Breast epithelium (tissue), 4 donors: ENCODE measurements at regions not wholly inside any gene's neighbourhood (a gene's known extent, or its start where the extent isn't known, plus 50 kb on each side); places are given as distances from the start of the nearest gene placed in this dataset.

Experiments used
- DNase-seq, 2 donors: peaks; one replicate each; pipeline ENCODE4 v3.0.0-alpha.2; 2019; ENCODE audit warnings: low spot score in 2 of 2
- H3K27ac ChIP-seq, 2 donors: fragments of 200-600 bp; sonication (generic) in 1 of 2; one replicate each; pipeline ENCODE4 v1.5.1; 2016 to 2019; ENCODE audit warnings: mild to moderate bottlenecking in 1 of 2
- H3K27me3 ChIP-seq, 2 donors: fragments of 200-600 bp; sonication (generic) in 1 of 2; one replicate each; pipeline versions ENCODE4 v1.5.1 to v1.6.0; 2017 to 2019; ENCODE audit warnings: control low read depth in 1 of 2, mild to moderate bottlenecking in 1 of 2
- H3K36me3 ChIP-seq: fragments of 200-600 bp; one replicate; pipeline ENCODE4 v1.5.1; 2019
- H3K4me1 ChIP-seq, 2 donors: fragments of 200-600 bp; sonication (generic); one replicate each; pipeline ENCODE4 v1.5.1; 2016 to 2019; ENCODE audit warnings: control low read depth in 1 of 2
- H3K4me3 ChIP-seq, 3 donors: fragments of 200-600 bp; sonication (generic); 1 replicate in 2 of 3; 2 replicates in 1 of 3; pipeline ENCODE4 v1.5.1; 2016 to 2019; ENCODE audit warnings: mild to moderate bottlenecking in 3 of 3, moderate library complexity in 2 of 3
- H3K9me3 ChIP-seq, 2 donors: fragments of 200-600 bp; sonication (generic) in 1 of 2; one replicate each; pipeline ENCODE4 v1.5.1; 2016 to 2019; ENCODE audit warnings: control low read depth in 1 of 2
- CTCF ChIP-seq, 3 donors: fragments of 450-650 bp; IDR thresholded peaks; one replicate each; pipeline ENCODE4 v1.5.1; 2016 to 2017; ENCODE audit warnings: antibody characterized with exemption in 3 of 3, mild to moderate bottlenecking in 3 of 3, moderate library complexity in 3 of 3
- POLR2A ChIP-seq: fragments of 450-650 bp; IDR thresholded peaks from one replicate; pipeline ENCODE4 v1.6.1; 2016; ENCODE audit warnings: antibody characterized with exemption, mild to moderate bottlenecking, moderate library complexity
- POLR2AphosphoS5 ChIP-seq, 3 donors: sonication (generic); formaldehyde crosslinking; IDR thresholded peaks; one replicate each; pipeline ENCODE4 v1.6.1; 2017; ENCODE audit warnings: antibody characterized with exemption in 3 of 3
- intact Hi-C: fragments of 100-400 bp; cut with DNase I; formaldehyde crosslinking; loops from one replicate; pipeline ENCODE4 v1.15.1; 2023; ENCODE audit warnings: low total_unique reads

- Histone ChIP-seq H3K36me3 (no peaks in the 10 kb centered on the region), H3K27me3 (peaks cover 0 to 3% of the 10 kb centered on the region in 2 donors), H3K9me3 (no peaks in the 10 kb centered on the region), H3K27ac (peak overlapping the region; percentile 43 to 58), H3K4me1 (no peaks in the 10 kb centered on the region), H3K4me3 (peak overlapping the region in 2 of 3 donors; percentile 19 to 23)
- intact Hi-C loops: no loop called here
- no peak for DNase-seq
- TF ChIP-seq CTCF (IDR thresholded peaks at IDR 0.05) (no peak), POLR2A (no peak), POLR2AphosphoS5 (IDR thresholded peaks at IDR 0.05) (no peak)
These were observed 158.6 kb downstream of the SALL1 start for GRCh38 chr16:50992350-50993032.

GRCh38 chr16:50991436-50991835, 159.6 kb downstream of the SALL1 start:
- TF ChIP-seq POLR2A (no peak), POLR2AphosphoS5 (IDR thresholded peaks at IDR 0.05) (no peak)
- H3K9me3 ChIP-seq: no peaks in the 10 kb centered on the region
- no peak overlapping the region for H3K27ac ChIP-seq
- H3K27me3 ChIP-seq: peaks cover 0 to 3% of the 10 kb centered on the region in 2 donors
- peak overlapping the region in 1 of 3 donors; percentile 19 for H3K4me3 ChIP-seq
- H3K4me1 ChIP-seq: no peaks in the 10 kb centered on the region
- H3K36me3 ChIP-seq: no peaks in the 10 kb centered on the region
- DNase-seq: no peak
- intact Hi-C loops: no loop called here

- H3K9me3 ChIP-seq: no peaks in the 10 kb centered on the region
- intact Hi-C loops: no loop called here
- H3K27ac ChIP-seq: no peak overlapping the region
- H3K36me3 ChIP-seq: no peaks in the 10 kb centered on the region
- TF ChIP-seq CTCF (IDR thresholded peaks at IDR 0.05) (no peak), POLR2AphosphoS5 (IDR thresholded peaks at IDR 0.05) (no peak), POLR2A (no peak)
- H3K4me3 ChIP-seq: no peak overlapping the region
- no peaks in the 10 kb centered on the region for H3K4me1 ChIP-seq
- H3K27me3 ChIP-seq: peaks cover 0 to 3% of the 10 kb centered on the region in 2 donors
- no peak for DNase-seq
These were observed 160.1 kb downstream of the SALL1 start for GRCh38 chr16:50991006-50991405.

- H3K27me3 ChIP-seq: no peaks in the 10 kb centered on the region
- no peak overlapping the region for H3K27ac ChIP-seq
- no peak overlapping the region for H3K4me3 ChIP-seq
- H3K9me3 ChIP-seq: no peaks in the 10 kb centered on the region
- DNase-seq: no peak
- TF ChIP-seq POLR2A (no peak), POLR2AphosphoS5 (IDR thresholded peaks at IDR 0.05) (no peak), CTCF (IDR thresholded peaks at IDR 0.05) (no peak)
- no peaks in the 10 kb centered on the region for H3K36me3 ChIP-seq
- intact Hi-C loops: no loop called here
- no peaks in the 10 kb centered on the region for H3K4me1 ChIP-seq
These were observed 162.0 kb downstream of the SALL1 start for GRCh38 chr16:50989047-50989446.

- Histone ChIP-seq H3K4me1 (no peaks in the 10 kb centered on the region), H3K9me3 (no peaks in the 10 kb centered on the region), H3K36me3 (no peaks in the 10 kb centered on the region), H3K27me3 (no peaks in the 10 kb centered on the region), H3K4me3 (no peak overlapping the region), H3K27ac (no peak overlapping the region)
- TF ChIP-seq CTCF (IDR thresholded peaks at IDR 0.05) (no peak), POLR2A (no peak), POLR2AphosphoS5 (IDR thresholded peaks at IDR 0.05) (no peak)
- intact Hi-C loops: no loop called here
- no peak for DNase-seq
These were observed 162.6 kb downstream of the SALL1 start for GRCh38 chr16:50988441-50988840.
